Nephron (organoid): ENCODE measurements at regions not wholly inside any gene's neighbourhood (a gene's known extent, or its start where the extent isn't known, plus 50 kb on each side); places are given as distances from the start of the nearest gene placed in this dataset.

Source experiments
- H3K27ac Mint-ChIP-seq, 3 experiments: 2 replicates each; pipeline ENCODE4 v1.8.0; 2020; ENCODE audit warnings: mixed read lengths in 3 of 3, mild to moderate bottlenecking in 2 of 3, moderate library complexity in 1 of 3
- H3K27me3 Mint-ChIP-seq: 2 replicates; pipeline ENCODE4 v1.8.0; 2021; ENCODE audit warnings: low read depth, mild to moderate bottlenecking, moderate library complexity, mixed read lengths
- H3K36me3 Mint-ChIP-seq: 2 replicates; pipeline ENCODE4 v1.8.0; 2020; ENCODE audit warnings: low read depth, mixed read lengths
- H3K4me1 Mint-ChIP-seq: 2 replicates; pipeline ENCODE4 v1.8.0; 2020; ENCODE audit warnings: mixed read lengths
- H3K4me3 Mint-ChIP-seq, 3 experiments: 2 replicates each; pipeline ENCODE4 v1.8.0; 2020; ENCODE audit warnings: mild to moderate bottlenecking in 3 of 3, mixed read lengths in 3 of 3, moderate library complexity in 2 of 3
- H3K9me3 Mint-ChIP-seq: 2 replicates; pipeline ENCODE4 v1.8.0; 2020; ENCODE audit warnings: mixed read lengths
- CTCF ChIP-seq, 3 experiments: fragments of 200-600 bp; sonication (generic); IDR thresholded peaks; one replicate each; pipeline ENCODE4 v1.5.0; 2021; ENCODE audit warnings: antibody characterized with exemption in 3 of 3; ENCODE audit not compliant: unreplicated experiment in 3 of 3

- Mint-ChIP-seq H3K4me3 (no peak overlapping the region), H3K27me3 (no peaks in the 10 kb centered on the region), H3K27ac (no peak overlapping the region), H3K4me1 (peaks cover 8% of the 10 kb centered on the region), H3K36me3 (peaks cover 3% of the 10 kb centered on the region), H3K9me3 (no peaks in the 10 kb centered on the region)
- no peak for TF ChIP-seq CTCF (IDR thresholded peaks at IDR 0.05; ENCODE audit: unreplicated experiment in 3 of 3)
Measured at GRCh38 chr13:33913829-33914228, 95.9 kb downstream of the RFC3 start.

GRCh38 chr13:33917190-33917589 lies 99.2 kb downstream of the RFC3 start:
- Mint-ChIP-seq H3K4me3 (no peak overlapping the region), H3K27ac (no peak overlapping the region), H3K4me1 (peaks cover 11% of the 10 kb centered on the region), H3K9me3 (no peaks in the 10 kb centered on the region), H3K36me3 (no peaks in the 10 kb centered on the region), H3K27me3 (no peaks in the 10 kb centered on the region)
- no peak for TF ChIP-seq CTCF (IDR thresholded peaks at IDR 0.05; ENCODE audit: unreplicated experiment in 3 of 3)

GRCh38 chr13:33918199-33918932 lies 100.4 kb downstream of the RFC3 start:
- Mint-ChIP-seq H3K4me1 (peaks cover 11% of the 10 kb centered on the region), H3K4me3 (no peak overlapping the region), H3K27me3 (no peaks in the 10 kb centered on the region), H3K36me3 (no peaks in the 10 kb centered on the region), H3K9me3 (no peaks in the 10 kb centered on the region), H3K27ac (peak overlapping the region in 2 of 3 experiments; percentile 23 to 66)
- no peak for TF ChIP-seq CTCF (IDR thresholded peaks at IDR 0.05; ENCODE audit: unreplicated experiment in 3 of 3)

GRCh38 chr13:33919120-33919519 lies 101.2 kb downstream of the RFC3 start:
- H3K4me1 Mint-ChIP-seq = peaks cover 11% of the 10 kb centered on the region
- no peaks in the 10 kb centered on the region for H3K9me3 Mint-ChIP-seq
- no peak overlapping the region for H3K4me3 Mint-ChIP-seq
- no peaks in the 10 kb centered on the region for H3K27me3 Mint-ChIP-seq
- no peaks in the 10 kb centered on the region for H3K36me3 Mint-ChIP-seq
- peak overlapping the region in 2 of 3 experiments; percentile 23 to 66 for H3K27ac Mint-ChIP-seq
- no peak for TF ChIP-seq CTCF (IDR thresholded peaks at IDR 0.05; ENCODE audit: unreplicated experiment in 3 of 3)

GRCh38 chr13:33925563-33925962 lies 107.6 kb downstream of the RFC3 start:
- Mint-ChIP-seq H3K4me3 (no peak overlapping the region), H3K4me1 (no peaks in the 10 kb centered on the region), H3K9me3 (no peaks in the 10 kb centered on the region), H3K27ac (no peak overlapping the region), H3K36me3 (no peaks in the 10 kb centered on the region), H3K27me3 (no peaks in the 10 kb centered on the region)
- no peak for TF ChIP-seq CTCF (IDR thresholded peaks at IDR 0.05; ENCODE audit: unreplicated experiment in 3 of 3)

GRCh38 chr13:33927315-33927714 lies 109.4 kb downstream of the RFC3 start:
- no peak for TF ChIP-seq CTCF (IDR thresholded peaks at IDR 0.05; ENCODE audit: unreplicated experiment in 3 of 3)
- H3K4me1 Mint-ChIP-seq = peaks cover 2% of the 10 kb centered on the region
- no peaks in the 10 kb centered on the region for H3K27me3 Mint-ChIP-seq
- H3K36me3 Mint-ChIP-seq = no peaks in the 10 kb centered on the region
- H3K9me3 Mint-ChIP-seq = no peaks in the 10 kb centered on the region
- H3K4me3 Mint-ChIP-seq = no peak overlapping the region
- H3K27ac Mint-ChIP-seq = no peak overlapping the region
